Spleen (tissue), 11 donors: ENCODE measurements at regions not wholly inside any gene's neighbourhood (a gene's known extent, or its start where the extent isn't known, plus 50 kb on each side); places are given as distances from the start of the nearest gene placed in this dataset.

Experiments used
- DNase-seq: peaks from one replicate; pipeline ENCODE4 v3.0.0-alpha.2; 2020
- H3K27ac ChIP-seq, 8 donors: fragments of 200-600 bp; sonication (generic) in 7 of 8; 1 replicate in 4 of 8; 2 replicates in 4 of 8; pipeline versions ENCODE4 v1.5.0 to v1.8.0; 2016 to 2021; ENCODE audit warnings: inconsistent platforms in 4 of 8, mild to moderate bottlenecking in 4 of 8, moderate library complexity in 1 of 8
- H3K27me3 ChIP-seq, 7 donors: fragments of 200-600 bp; sonication (generic) in 6 of 7; replicated peaks in 1 of 7; 1 replicate in 4 of 7; 2 replicates in 3 of 7; pipeline versions ENCODE4 v1.5.0 to v1.8.0; 2016 to 2021; ENCODE audit warnings: inconsistent platforms in 3 of 7, mild to moderate bottlenecking in 1 of 7
- H3K36me3 ChIP-seq, 6 donors: fragments of 200-600 bp; sonication (generic) in 5 of 6; 1 replicate in 4 of 6; 2 replicates in 2 of 6; pipeline versions ENCODE4 v1.5.0 to v1.8.0; 2016 to 2021; ENCODE audit warnings: inconsistent platforms in 2 of 6
- H3K4me1 ChIP-seq, 6 donors: fragments of 200-600 bp; sonication (generic) in 5 of 6; 1 replicate in 3 of 6; 2 replicates in 3 of 6; pipeline versions ENCODE4 v1.5.0 to v1.8.0; 2016 to 2021; ENCODE audit warnings: inconsistent platforms in 3 of 6
- H3K4me3 ChIP-seq, 8 donors: fragments of 200-600 bp; sonication (generic) in 7 of 8; 1 replicate in 4 of 8; 2 replicates in 4 of 8; pipeline versions ENCODE4 v1.5.0 to v1.8.0; 2016 to 2021; ENCODE audit warnings: inconsistent platforms in 4 of 8, mild to moderate bottlenecking in 4 of 8, moderate library complexity in 2 of 8
- H3K9me3 ChIP-seq, 8 donors: fragments of 200-600 bp; sonication (generic) in 7 of 8; 1 replicate in 4 of 8; 2 replicates in 4 of 8; pipeline versions ENCODE4 v1.5.0 to v1.8.0; 2016 to 2021; ENCODE audit warnings: inconsistent platforms in 4 of 8
- POLR2A ChIP-seq, 3 donors: fragments of 450-650 bp; IDR thresholded peaks; one replicate each; pipeline ENCODE4 v1.5.1; 2017; ENCODE audit warnings: antibody characterized with exemption in 3 of 3, mild to moderate bottlenecking in 1 of 3
- POLR2AphosphoS5 ChIP-seq, 3 donors: sonication (generic); formaldehyde crosslinking; IDR thresholded peaks; one replicate each; pipeline ENCODE4 v1.5.1; 2017; ENCODE audit warnings: antibody characterized with exemption in 3 of 3
- WGBS, 5 donors: extraction: QIAGEN DNeasy Blood & Tissue Kit in 3 of 5; methylation state at CpG; one replicate each; pipeline versions ENCODE4 v1.1.5 to v1.1.7; 2013 to 2018; 5-methylcytosine and 5-hydroxymethylcytosine counted together
- intact Hi-C: fragments of 100-400 bp; cut with DNase I; formaldehyde crosslinking; loops from one replicate; pipeline ENCODE4 v1.15.0; 2023; ENCODE audit warnings: low total_unique reads
- TF ChIP-seq, protein P1 (sequence below), 11 experiments: fragments of 200-600 bp in 7 of 11; fragments of 450-650 bp in 4 of 11; sonication (generic) in 4 of 11; IDR thresholded peaks in 8 of 11; conservative IDR thresholded peaks in 3 of 11; 1 replicate in 7 of 11; 2 replicates in 4 of 11; pipeline versions ENCODE4 v1.4.0 to v1.8.0; 2016 to 2021; ENCODE audit warnings: antibody characterized with exemption in 11 of 11, inconsistent platforms in 4 of 11, mild to moderate bottlenecking in 1 of 11
- donor health status: healthy with polysubstance abuse.
- donor health status: DM: no; HTN: no; CAD: no; lungs with moderate emphysema.
- donor health status: DM: no; HTN: no; CAD: no.
- donor health status: Bipolar disorder and iron deficiency.
- donor health status: healthy.
- donor health status: DM: no; HTN: no; CAD: no.
- donor health status: DM: yes; HTN: yes; CAD: no.

DNA sequence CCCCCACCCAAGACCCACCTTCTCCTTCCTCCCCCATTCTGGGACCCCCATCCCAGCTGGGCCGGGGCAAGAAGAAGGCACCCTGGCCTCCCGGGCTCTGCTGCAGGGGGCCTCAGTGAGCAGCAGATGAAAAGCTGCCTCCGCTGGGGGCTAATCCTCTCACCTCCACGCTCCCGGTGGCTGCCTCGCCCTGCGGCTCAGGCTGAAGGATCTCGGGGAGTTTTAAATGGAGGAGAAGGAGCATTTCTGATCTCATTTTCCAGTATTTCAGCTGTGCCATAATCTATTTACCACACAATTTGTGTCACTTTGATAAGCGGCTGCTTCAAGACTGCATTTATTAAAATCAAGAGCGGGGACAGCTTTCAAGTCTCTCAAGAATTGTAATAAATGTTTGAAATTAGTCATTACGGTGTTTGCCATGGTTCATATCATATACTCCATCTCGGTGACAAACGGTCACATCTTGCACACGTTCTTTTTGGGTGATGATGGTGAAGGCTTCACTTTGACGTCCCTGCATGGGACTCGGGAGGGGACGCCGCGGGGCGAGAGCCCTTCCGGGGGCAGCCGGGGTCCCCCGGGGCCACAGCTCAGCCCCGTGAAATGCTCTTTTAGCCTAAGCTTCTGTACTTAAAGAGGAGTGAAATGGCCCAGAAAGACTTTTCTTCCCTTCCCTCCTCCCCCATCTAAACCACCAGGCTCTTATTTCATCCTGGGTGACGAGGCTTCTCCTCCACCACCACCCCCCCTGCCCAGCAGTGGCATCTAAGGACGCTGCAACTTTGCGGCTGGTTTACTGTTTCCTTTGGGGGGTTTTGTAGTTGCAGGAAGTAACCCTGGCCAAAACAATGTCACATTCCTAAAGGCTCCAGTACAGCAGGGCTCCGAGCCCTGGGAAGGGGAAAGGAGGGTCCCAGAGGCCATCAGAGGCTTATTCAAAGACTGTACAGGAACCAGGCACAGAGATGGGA, 313.1 kb upstream of the TNRC6C start:
- peak; percentile 67 for DNase-seq
- Histone ChIP-seq H3K4me3 (peak overlapping the region in 2 of 8 donors; percentile 23 to 54), H3K27me3 (peaks cover 0 to 26% (median 5%) of the 10 kb centered on the region in 7 donors), H3K9me3 (peaks cover 0 to 8% (median 1%) of the 10 kb centered on the region in 8 donors), H3K36me3 (no peaks in the 10 kb centered on the region), H3K27ac (peak overlapping the region in 1 of 8 donors; percentile 2), H3K4me1 (peaks cover 0 to 18% (median 7%) of the 10 kb centered on the region in 6 donors)
- TF ChIP-seq, protein P1, sequence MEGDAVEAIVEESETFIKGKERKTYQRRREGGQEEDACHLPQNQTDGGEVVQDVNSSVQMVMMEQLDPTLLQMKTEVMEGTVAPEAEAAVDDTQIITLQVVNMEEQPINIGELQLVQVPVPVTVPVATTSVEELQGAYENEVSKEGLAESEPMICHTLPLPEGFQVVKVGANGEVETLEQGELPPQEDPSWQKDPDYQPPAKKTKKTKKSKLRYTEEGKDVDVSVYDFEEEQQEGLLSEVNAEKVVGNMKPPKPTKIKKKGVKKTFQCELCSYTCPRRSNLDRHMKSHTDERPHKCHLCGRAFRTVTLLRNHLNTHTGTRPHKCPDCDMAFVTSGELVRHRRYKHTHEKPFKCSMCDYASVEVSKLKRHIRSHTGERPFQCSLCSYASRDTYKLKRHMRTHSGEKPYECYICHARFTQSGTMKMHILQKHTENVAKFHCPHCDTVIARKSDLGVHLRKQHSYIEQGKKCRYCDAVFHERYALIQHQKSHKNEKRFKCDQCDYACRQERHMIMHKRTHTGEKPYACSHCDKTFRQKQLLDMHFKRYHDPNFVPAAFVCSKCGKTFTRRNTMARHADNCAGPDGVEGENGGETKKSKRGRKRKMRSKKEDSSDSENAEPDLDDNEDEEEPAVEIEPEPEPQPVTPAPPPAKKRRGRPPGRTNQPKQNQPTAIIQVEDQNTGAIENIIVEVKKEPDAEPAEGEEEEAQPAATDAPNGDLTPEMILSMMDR (IDR thresholded peaks at IDR 0.05 in 8 of 11, conservative IDR thresholded peaks at IDR 0.05 in 3 of 11) = peak in 3 of 11 experiments; percentile 17 to 26 (median 17)
- TF ChIP-seq POLR2AphosphoS5 (IDR thresholded peaks at IDR 0.05) = no peak
- WGBS, 5 donors = 41 to 49% (median 46%) methylated on average over 26 to 28 of the region's 28 CpGs
- intact Hi-C loops = no loop called here

DNA sequence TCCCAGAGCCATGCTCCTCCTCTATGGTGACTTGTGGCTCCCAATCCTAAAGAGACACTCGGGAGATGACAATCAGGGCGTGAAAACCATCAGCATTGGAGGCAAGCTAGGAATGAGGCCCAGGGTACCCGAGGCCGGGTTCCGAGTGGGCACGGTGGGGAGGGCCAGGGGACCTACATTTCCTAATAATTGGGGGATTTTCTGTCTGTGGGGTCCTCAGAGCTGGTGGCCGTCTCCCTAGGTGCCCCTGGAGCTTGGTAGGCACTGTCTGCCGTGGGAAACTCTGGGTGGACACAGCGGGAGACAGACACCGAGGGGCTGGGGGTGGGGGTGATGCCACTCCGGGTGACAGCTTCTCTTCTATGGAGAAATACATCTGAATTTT, 312.5 kb upstream of the TNRC6C start:
- H3K36me3 ChIP-seq = no peaks in the 10 kb centered on the region
- peak overlapping the region in 1 of 8 donors; percentile 54 for H3K4me3 ChIP-seq
- 63 to 82% (median 79%) methylated on average over 7 to 11 of the region's 11 CpGs for WGBS, 5 donors
- H3K9me3 ChIP-seq = peaks cover 0 to 8% (median 1%) of the 10 kb centered on the region in 8 donors
- peaks cover 0 to 21% (median 3%) of the 10 kb centered on the region in 7 donors for H3K27me3 ChIP-seq
- no peak for DNase-seq
- H3K27ac ChIP-seq = no peak overlapping the region
- peaks cover 0 to 18% (median 7%) of the 10 kb centered on the region in 6 donors for H3K4me1 ChIP-seq
- intact Hi-C loops = no loop called here
- no peak for TF ChIP-seq POLR2AphosphoS5 (IDR thresholded peaks at IDR 0.05)
- TF ChIP-seq POLR2A (IDR thresholded peaks at IDR 0.05) = no peak
- TF ChIP-seq, protein P1 (IDR thresholded peaks at IDR 0.05 in 8 of 11, conservative IDR thresholded peaks at IDR 0.05 in 3 of 11) = no peak

DNA sequence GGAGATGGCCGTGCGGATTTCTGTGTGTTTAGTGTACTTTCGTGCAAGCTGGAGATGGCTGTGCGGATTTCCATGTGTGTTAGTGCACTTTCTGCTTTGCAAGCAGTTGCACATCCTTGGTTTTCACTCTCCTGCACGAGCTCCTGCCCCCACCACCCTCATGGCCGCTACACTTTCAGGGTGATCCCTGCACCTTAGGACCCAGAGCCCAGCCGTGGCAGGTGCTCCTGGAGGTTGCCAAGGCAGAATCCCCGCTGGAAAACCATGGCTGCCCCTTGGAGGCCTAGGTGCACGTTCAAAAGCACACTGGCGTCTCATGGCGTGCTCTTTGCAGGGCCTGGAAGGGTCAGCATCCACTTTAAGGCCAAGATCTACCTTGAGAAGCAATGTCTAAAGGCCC, 311.0 kb upstream of the TNRC6C start:
- no peak for TF ChIP-seq POLR2A (IDR thresholded peaks at IDR 0.05)
- TF ChIP-seq POLR2AphosphoS5 (IDR thresholded peaks at IDR 0.05) = no peak
- TF ChIP-seq, protein P1 (IDR thresholded peaks at IDR 0.05 in 8 of 11, conservative IDR thresholded peaks at IDR 0.05 in 3 of 11) = no peak
- peaks cover 0 to 8% (median 1%) of the 10 kb centered on the region in 8 donors for H3K9me3 ChIP-seq
- peaks cover 0 to 21% (median 0%) of the 10 kb centered on the region in 7 donors for H3K27me3 ChIP-seq
- peaks cover 0 to 18% (median 7%) of the 10 kb centered on the region in 6 donors for H3K4me1 ChIP-seq
- H3K4me3 ChIP-seq = no peak overlapping the region
- intact Hi-C loops = no loop called here
- peak; percentile 18 for DNase-seq
- H3K27ac ChIP-seq = no peak overlapping the region
- H3K36me3 ChIP-seq = no peaks in the 10 kb centered on the region
- WGBS, 5 donors = 85 to 91% (median 90%) methylated on average over 9 to 11 of the region's 11 CpGs

DNA sequence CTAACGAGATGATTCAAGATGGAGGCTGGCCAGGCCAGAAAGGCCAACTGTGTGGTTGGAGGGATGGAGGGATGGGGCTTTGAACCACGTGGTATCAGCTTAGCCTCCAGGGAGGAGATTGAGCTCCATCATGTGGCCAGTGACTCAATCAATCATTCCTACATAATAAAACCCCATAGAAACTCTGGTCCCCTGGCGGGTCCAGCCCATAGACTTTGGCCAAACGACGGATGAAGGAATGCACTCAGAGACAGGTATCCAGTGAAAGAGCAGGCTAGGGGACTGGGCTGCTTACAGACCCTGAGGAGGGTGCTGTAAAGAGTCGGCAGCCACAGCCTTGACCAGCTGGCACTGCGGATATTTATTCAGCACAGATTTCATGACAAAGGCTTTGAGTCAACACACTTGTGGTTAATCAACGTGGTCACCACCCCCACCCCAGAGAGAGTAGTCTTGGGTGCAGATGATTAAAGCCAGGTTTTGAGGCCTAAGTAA, 308.7 kb upstream of the TNRC6C start:
- intact Hi-C loops = no loop called here
- H3K9me3 ChIP-seq = peaks cover 0 to 8% (median 1%) of the 10 kb centered on the region in 8 donors
- peaks cover 0 to 16% (median 0%) of the 10 kb centered on the region in 7 donors for H3K27me3 ChIP-seq
- WGBS, 5 donors = 76 to 82% (median 78%) methylated on average over 8 of the region's 8 CpGs
- DNase-seq = peak; percentile 23
- TF ChIP-seq POLR2AphosphoS5 (IDR thresholded peaks at IDR 0.05) (no peak), POLR2A (IDR thresholded peaks at IDR 0.05) (no peak)
- TF ChIP-seq, protein P1 (IDR thresholded peaks at IDR 0.05 in 8 of 11, conservative IDR thresholded peaks at IDR 0.05 in 3 of 11) = no peak
- H3K27ac ChIP-seq = no peak overlapping the region
- H3K4me1 ChIP-seq = peaks cover 0 to 15% (median 7%) of the 10 kb centered on the region in 6 donors
- H3K36me3 ChIP-seq = no peaks in the 10 kb centered on the region
- H3K4me3 ChIP-seq = no peak overlapping the region
